HEK293 (cell line): ENCODE measurements at regions not wholly inside any gene's neighbourhood (a gene's known extent, or its start where the extent isn't known, plus 50 kb on each side); places are given as distances from the start of the nearest gene placed in this dataset.

Experiments
- CTCF ChIA-PET: fragments of 350-600 bp; formaldehyde crosslinking; extraction: SDS; loops from one replicate; lab custom pipeline; 2021; ENCODE audit warnings: antibody characterized with exemption; lab: Yijun Ruan, JAX
- POLR2A ChIA-PET: fragments of 300-600 bp; formaldehyde crosslinking; extraction: SDS; loops from one replicate; lab custom pipeline; 2020; ENCODE audit warnings: antibody characterized with exemption, inconsistent platforms; lab: Yijun Ruan, JAX
- H3K27ac ChIP-seq: fragments of 200-500 bp; sonication (Bioruptor generic); 2 replicates; pipeline ENCODE4 v1.5.1; 2014; ENCODE audit warnings: low read depth, low read length, control low read depth, inconsistent platforms; ENCODE audit errors: extremely low read depth
- H3K36me3 ChIP-seq, 2 experiments: fragments of 200-500 bp in 1 of 2; sonication (Bioruptor generic) in 1 of 2; 1 replicate in 1 of 2; 2 replicates in 1 of 2; pipeline ENCODE4 v1.5.1; 2014 to 2017; ENCODE audit warnings: inconsistent platforms in 2 of 2, low read length in 2 of 2; ENCODE audit not compliant: control insufficient read depth in 2 of 2, insufficient read depth in 1 of 2
- H3K4me1 ChIP-seq: fragments of 200-500 bp; sonication (Bioruptor generic); 2 replicates; pipeline ENCODE4 v1.5.1; 2014; ENCODE audit warnings: mild to moderate bottlenecking, low read length, inconsistent platforms; ENCODE audit not compliant: control insufficient read depth, insufficient read depth
- H3K4me3 ChIP-seq: 2 replicates; pipeline ENCODE4 v1.5.1; 2011; ENCODE audit warnings: low read depth, mild to moderate bottlenecking, control low read depth, low read length, moderate library complexity
- H3K9me3 ChIP-seq: fragments of 200-500 bp; sonication (Bioruptor generic); 2 replicates; pipeline ENCODE4 v1.5.1; 2014; ENCODE audit warnings: low read depth, low read length, inconsistent platforms; ENCODE audit not compliant: control insufficient read depth, insufficient read depth
- HIC1 ChIP-seq: fragments of 450-650 bp; formaldehyde crosslinking; IDR thresholded peaks from 2 replicates; pipeline ENCODE4 v1.5.1; 2016; ENCODE audit warnings: missing biosample characterization, missing genetic modification characterization
- IKZF3 ChIP-seq: fragments of 450-650 bp; IDR thresholded peaks from 2 replicates; pipeline ENCODE4 v1.5.0; 2018; ENCODE audit warnings: missing biosample characterization, mild to moderate bottlenecking, missing genetic modification characterization, moderate library complexity
- MYNN ChIP-seq: fragments of 450-650 bp; formaldehyde crosslinking; IDR thresholded peaks from 2 replicates; pipeline ENCODE4 v1.5.1; 2016; ENCODE audit warnings: missing biosample characterization, missing genetic modification characterization, borderline replicate concordance
- YY2 ChIP-seq: fragments of 450-650 bp; formaldehyde crosslinking; IDR thresholded peaks from 2 replicates; pipeline ENCODE4 v1.5.1; 2016; ENCODE audit warnings: missing biosample characterization, missing genetic modification characterization
- ZBTB49 ChIP-seq: fragments of 450-650 bp; formaldehyde crosslinking; IDR thresholded peaks from 2 replicates; pipeline ENCODE4 v1.5.1; 2016; ENCODE audit warnings: missing biosample characterization, missing genetic modification characterization, low read depth
- ZBTB6 ChIP-seq: fragments of 450-650 bp; formaldehyde crosslinking; IDR thresholded peaks from 2 replicates; pipeline ENCODE4 v1.5.1; 2017; ENCODE audit warnings: missing biosample characterization, missing genetic modification characterization
- ZNF133 ChIP-seq: fragments of 450-650 bp; formaldehyde crosslinking; IDR thresholded peaks from 2 replicates; pipeline ENCODE4 v1.5.1; 2016; ENCODE audit warnings: missing biosample characterization, missing genetic modification characterization
- ZNF202 ChIP-seq: fragments of 450-650 bp; formaldehyde crosslinking; IDR thresholded peaks from 2 replicates; pipeline ENCODE4 v1.5.1; 2016; ENCODE audit warnings: missing biosample characterization, missing genetic modification characterization, borderline replicate concordance
- ZNF518A ChIP-seq: fragments of 450-650 bp; formaldehyde crosslinking; conservative IDR thresholded peaks from 2 replicates; pipeline ENCODE4 v1.5.1; 2016; ENCODE audit warnings: low read depth, missing biosample characterization, missing genetic modification characterization
- ZNF555 ChIP-seq: fragments of 450-650 bp; formaldehyde crosslinking; conservative IDR thresholded peaks from 2 replicates; pipeline ENCODE4 v1.5.1; 2017; ENCODE audit warnings: missing biosample characterization, mild to moderate bottlenecking, missing genetic modification characterization, inconsistent platforms
- ZNF600 ChIP-seq: fragments of 450-650 bp; formaldehyde crosslinking; IDR thresholded peaks from 2 replicates; pipeline ENCODE4 v1.5.1; 2016; ENCODE audit warnings: missing biosample characterization, missing genetic modification characterization
- TF ChIP-seq, protein P1 (sequence below): fragments of 450-650 bp; formaldehyde crosslinking; IDR thresholded peaks from 2 replicates; pipeline ENCODE4 v1.5.1; 2016; ENCODE audit warnings: missing biosample characterization, missing genetic modification characterization, borderline replicate concordance
- TF ChIP-seq, protein P2 (sequence below): fragments of 450-650 bp; formaldehyde crosslinking; IDR thresholded peaks from 2 replicates; pipeline ENCODE4 v1.5.1; 2016; ENCODE audit warnings: missing biosample characterization, missing genetic modification characterization

GRCh38 chr4:30855232-30855631 lies 135.1 kb downstream of the PCDH7 start:
- Histone ChIP-seq H3K4me1 (no peaks in the 10 kb centered on the region), H3K36me3 (no peaks in the 10 kb centered on the region), H3K27ac (no peak overlapping the region), H3K4me3 (no peak overlapping the region), H3K9me3 (no peaks in the 10 kb centered on the region)
- ChIA-PET POLR2A (no interaction called here), CTCF (no interaction called here)
- TF ChIP-seq ZNF133 (tag by site-specific recombination) (no peak), HIC1 (tag by site-specific recombination) (no peak), ZBTB49 (tag by site-specific recombination) (no peak), ZBTB6 (tag by site-specific recombination) (no peak), ZNF202 (no peak), ZNF518A (tag by site-specific recombination) (no peak), YY2 (tag by site-specific recombination) (no peak), IKZF3 (no peak), MYNN (tag by site-specific recombination) (no peak), ZNF555 (tag by site-specific recombination) (no peak), ZNF600 (no peak)
- TF ChIP-seq, protein P1, sequence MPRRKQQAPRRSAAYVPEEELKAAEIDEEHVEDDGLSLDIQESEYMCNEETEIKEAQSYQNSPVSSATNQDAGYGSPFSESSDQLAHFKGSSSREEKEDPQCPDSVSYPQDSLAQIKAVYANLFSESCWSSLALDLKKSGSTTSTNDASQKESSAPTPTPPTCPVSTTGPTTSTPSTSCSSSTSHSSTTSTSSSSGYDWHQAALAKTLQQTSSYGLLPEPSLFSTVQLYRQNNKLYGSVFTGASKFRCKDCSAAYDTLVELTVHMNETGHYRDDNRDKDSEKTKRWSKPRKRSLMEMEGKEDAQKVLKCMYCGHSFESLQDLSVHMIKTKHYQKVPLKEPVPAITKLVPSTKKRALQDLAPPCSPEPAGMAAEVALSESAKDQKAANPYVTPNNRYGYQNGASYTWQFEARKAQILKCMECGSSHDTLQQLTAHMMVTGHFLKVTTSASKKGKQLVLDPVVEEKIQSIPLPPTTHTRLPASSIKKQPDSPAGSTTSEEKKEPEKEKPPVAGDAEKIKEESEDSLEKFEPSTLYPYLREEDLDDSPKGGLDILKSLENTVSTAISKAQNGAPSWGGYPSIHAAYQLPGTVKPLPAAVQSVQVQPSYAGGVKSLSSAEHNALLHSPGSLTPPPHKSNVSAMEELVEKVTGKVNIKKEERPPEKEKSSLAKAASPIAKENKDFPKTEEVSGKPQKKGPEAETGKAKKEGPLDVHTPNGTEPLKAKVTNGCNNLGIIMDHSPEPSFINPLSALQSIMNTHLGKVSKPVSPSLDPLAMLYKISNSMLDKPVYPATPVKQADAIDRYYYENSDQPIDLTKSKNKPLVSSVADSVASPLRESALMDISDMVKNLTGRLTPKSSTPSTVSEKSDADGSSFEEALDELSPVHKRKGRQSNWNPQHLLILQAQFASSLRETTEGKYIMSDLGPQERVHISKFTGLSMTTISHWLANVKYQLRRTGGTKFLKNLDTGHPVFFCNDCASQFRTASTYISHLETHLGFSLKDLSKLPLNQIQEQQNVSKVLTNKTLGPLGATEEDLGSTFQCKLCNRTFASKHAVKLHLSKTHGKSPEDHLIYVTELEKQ: no peak
- TF ChIP-seq, protein P2, sequence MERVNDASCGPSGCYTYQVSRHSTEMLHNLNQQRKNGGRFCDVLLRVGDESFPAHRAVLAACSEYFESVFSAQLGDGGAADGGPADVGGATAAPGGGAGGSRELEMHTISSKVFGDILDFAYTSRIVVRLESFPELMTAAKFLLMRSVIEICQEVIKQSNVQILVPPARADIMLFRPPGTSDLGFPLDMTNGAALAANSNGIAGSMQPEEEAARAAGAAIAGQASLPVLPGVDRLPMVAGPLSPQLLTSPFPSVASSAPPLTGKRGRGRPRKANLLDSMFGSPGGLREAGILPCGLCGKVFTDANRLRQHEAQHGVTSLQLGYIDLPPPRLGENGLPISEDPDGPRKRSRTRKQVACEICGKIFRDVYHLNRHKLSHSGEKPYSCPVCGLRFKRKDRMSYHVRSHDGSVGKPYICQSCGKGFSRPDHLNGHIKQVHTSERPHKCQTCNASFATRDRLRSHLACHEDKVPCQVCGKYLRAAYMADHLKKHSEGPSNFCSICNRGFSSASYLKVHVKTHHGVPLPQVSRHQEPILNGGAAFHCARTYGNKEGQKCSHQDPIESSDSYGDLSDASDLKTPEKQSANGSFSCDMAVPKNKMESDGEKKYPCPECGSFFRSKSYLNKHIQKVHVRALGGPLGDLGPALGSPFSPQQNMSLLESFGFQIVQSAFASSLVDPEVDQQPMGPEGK (tag by site-specific recombination): no peak
